Bronchial epithelial cell (primary cell): ENCODE measurements at regions not wholly inside any gene's neighbourhood (a gene's known extent, or its start where the extent isn't known, plus 50 kb on each side); places are given as distances from the start of the nearest gene placed in this dataset.

Source experiments
- DNase-seq: peaks from one replicate; pipeline ENCODE4 v3.0.0-alpha.2; 2010; ENCODE audit warnings: low read depth
- FAIRE-seq: peaks from 2 replicates; lab custom pipeline; 2011; peaks lifted over from hg19 to GRCh38; lab: Jason Lieb, UNC
- H3K27me3 ChIP-seq: 2 replicates; pipeline ENCODE4 v1.5.1; 2011; ENCODE audit warnings: low read length; ENCODE audit not compliant: control insufficient read depth, insufficient read depth
- H3K36me3 ChIP-seq: 2 replicates; pipeline ENCODE4 v1.5.1; 2011; ENCODE audit warnings: low read length; ENCODE audit not compliant: control insufficient read depth, insufficient read depth
- H3K4me3 ChIP-seq: 2 replicates; pipeline ENCODE4 v1.5.1; 2011; ENCODE audit warnings: mild to moderate bottlenecking, low read depth, low read length, control low read depth
- CTCF ChIP-seq: IDR thresholded peaks from 2 replicates; pipeline ENCODE4 v1.5.1; 2011; ENCODE audit warnings: mild to moderate bottlenecking, moderate library complexity, low read length, control low read depth, inconsistent platforms; ENCODE audit not compliant: insufficient read depth, severe bottlenecking

GRCh38 chr13:84272877-84273562, 390.7 kb upstream of the SLITRK1 start:
- Histone ChIP-seq H3K27me3 (no peaks in the 10 kb centered on the region), H3K4me3 (no peak overlapping the region), H3K36me3 (no peaks in the 10 kb centered on the region)
- no peak for TF ChIP-seq CTCF
- DNase-seq (no peak), FAIRE-seq (no peak)

GRCh38 chr13:84265257-84265764, 383.0 kb upstream of the SLITRK1 start:
- FAIRE-seq (no peak), DNase-seq (no peak)
- H3K4me3 ChIP-seq = no peak overlapping the region
- no peaks in the 10 kb centered on the region for H3K27me3 ChIP-seq
- H3K36me3 ChIP-seq = no peaks in the 10 kb centered on the region
- no peak for TF ChIP-seq CTCF

GRCh38 chr13:84263354-84264069, 381.2 kb upstream of the SLITRK1 start:
- Histone ChIP-seq H3K4me3 (no peak overlapping the region), H3K36me3 (no peaks in the 10 kb centered on the region), H3K27me3 (no peaks in the 10 kb centered on the region)
- FAIRE-seq = no peak
- TF ChIP-seq CTCF = no peak
- no peak for DNase-seq

GRCh38 chr13:84255226-84255797, 373.0 kb upstream of the SLITRK1 start:
- Histone ChIP-seq H3K4me3 (no peak overlapping the region), H3K36me3 (no peaks in the 10 kb centered on the region), H3K27me3 (no peaks in the 10 kb centered on the region)
- DNase-seq (no peak), FAIRE-seq (no peak)
- TF ChIP-seq CTCF = no peak

GRCh38 chr13:84249463-84249862, 367.2 kb upstream of the SLITRK1 start:
- no peaks in the 10 kb centered on the region for H3K27me3 ChIP-seq
- TF ChIP-seq CTCF = no peak
- H3K4me3 ChIP-seq = no peak overlapping the region
- FAIRE-seq = no peak
- DNase-seq = no peak
- no peaks in the 10 kb centered on the region for H3K36me3 ChIP-seq
